H9 (cell line): ENCODE measurements at regions not wholly inside any gene's neighbourhood (a gene's known extent, or its start where the extent isn't known, plus 50 kb on each side); places are given as distances from the start of the nearest gene placed in this dataset.

Experiments
- DNase-seq: peaks from one replicate; pipeline ENCODE4 v3.0.0-alpha.2; 2017
- H2AFZ ChIP-seq: one replicate; pipeline ENCODE4 v1.6.1; 2013; ENCODE audit warnings: mild to moderate bottlenecking, low read length, control low read depth, moderate library complexity
- H2AK5ac ChIP-seq: 2 replicates; pipeline ENCODE4 v1.6.1; 2013; ENCODE audit warnings: low read length, control low read depth, mixed read lengths; ENCODE audit not compliant: insufficient read length
- H2BK120ac ChIP-seq: one replicate; pipeline ENCODE4 v1.6.1; 2013; ENCODE audit warnings: low read depth, mild to moderate bottlenecking, low read length, control low read depth, inconsistent platforms; ENCODE audit not compliant: poor library complexity, severe bottlenecking
- H2BK12ac ChIP-seq: 2 replicates; pipeline ENCODE4 v1.6.1; 2013; ENCODE audit warnings: low read length, control low read depth, mixed read lengths, low read depth; ENCODE audit not compliant: insufficient read length
- H2BK15ac ChIP-seq: 2 replicates; pipeline ENCODE4 v1.6.1; 2013; ENCODE audit warnings: low read depth, low read length, control low read depth
- H2BK20ac ChIP-seq: one replicate; pipeline ENCODE4 v1.6.1; 2013; ENCODE audit warnings: low read depth, mild to moderate bottlenecking, low read length, control low read depth, inconsistent platforms; ENCODE audit not compliant: poor library complexity, severe bottlenecking
- H2BK5ac ChIP-seq: 2 replicates; pipeline ENCODE4 v1.6.1; 2013; ENCODE audit warnings: low read length, control low read depth, mixed read lengths; ENCODE audit not compliant: insufficient read length
- H3K14ac ChIP-seq: 2 replicates; pipeline ENCODE4 v1.6.1; 2013; ENCODE audit warnings: low read length, control low read depth; ENCODE audit not compliant: insufficient read depth
- H3K18ac ChIP-seq: 2 replicates; pipeline ENCODE4 v1.6.1; 2013; ENCODE audit warnings: low read depth, mild to moderate bottlenecking, mixed read lengths, low read length, control low read depth; ENCODE audit not compliant: insufficient read length
- H3K23ac ChIP-seq: 2 replicates; pipeline ENCODE4 v1.6.1; 2013; ENCODE audit warnings: low read length, control low read depth, mixed read lengths, low read depth; ENCODE audit not compliant: insufficient read length
- H3K23me2 ChIP-seq: 2 replicates; pipeline ENCODE4 v1.6.1; 2013; ENCODE audit warnings: low read depth, mild to moderate bottlenecking, mixed read lengths, low read length, control low read depth; ENCODE audit not compliant: insufficient read length, poor library complexity, severe bottlenecking
- H3K27ac ChIP-seq: 2 replicates; pipeline ENCODE4 v1.5.1; 2013; ENCODE audit warnings: low read length, control low read depth, mixed read lengths, low read depth; ENCODE audit not compliant: insufficient read length
- H3K27me3 ChIP-seq: 2 replicates; pipeline ENCODE4 v1.6.1; 2013; ENCODE audit warnings: low read length, control low read depth, inconsistent platforms; ENCODE audit not compliant: insufficient read depth
- H3K4ac ChIP-seq: 2 replicates; pipeline ENCODE4 v1.6.1; 2013; ENCODE audit warnings: low read depth, mild to moderate bottlenecking, control low read depth, inconsistent platforms, low read length, moderate library complexity
- H3K4me1 ChIP-seq: 2 replicates; pipeline ENCODE4 v1.6.1; 2013; ENCODE audit warnings: low read length, control low read depth, inconsistent platforms; ENCODE audit not compliant: insufficient read depth
- H3K4me2 ChIP-seq: 2 replicates; pipeline ENCODE4 v1.6.1; 2013; ENCODE audit warnings: low read length, control low read depth, mixed read lengths; ENCODE audit not compliant: insufficient read length, insufficient read depth
- H3K56ac ChIP-seq: 2 replicates; pipeline ENCODE4 v1.6.1; 2013; ENCODE audit warnings: low read depth, mild to moderate bottlenecking, mixed read lengths, low read length, control low read depth; ENCODE audit not compliant: insufficient read length
- H3K79me1 ChIP-seq: 2 replicates; pipeline ENCODE4 v1.6.1; 2013; ENCODE audit warnings: low read depth, mild to moderate bottlenecking, moderate library complexity, low read length, control low read depth, inconsistent platforms; ENCODE audit not compliant: insufficient read depth, poor library complexity, severe bottlenecking
- H3K79me2 ChIP-seq: 2 replicates; pipeline ENCODE4 v1.6.1; 2013; ENCODE audit warnings: low read length, control low read depth, inconsistent platforms; ENCODE audit not compliant: insufficient read depth
- H3K9ac ChIP-seq: 2 replicates; pipeline ENCODE4 v1.6.1; 2013; ENCODE audit warnings: low read length, control low read depth, mixed read lengths; ENCODE audit not compliant: insufficient read length; ENCODE audit errors: extremely low read depth
- H3K9me3 ChIP-seq: one replicate; pipeline ENCODE4 v1.6.1; 2013; ENCODE audit warnings: low read depth, low read length, inconsistent platforms; ENCODE audit not compliant: control insufficient read depth
- H3T11ph ChIP-seq: one replicate; pipeline ENCODE4 v1.6.1; 2013; ENCODE audit warnings: mild to moderate bottlenecking, low read length, control low read depth, inconsistent platforms
- H4K20me1 ChIP-seq: one replicate; pipeline ENCODE4 v1.6.1; 2013; ENCODE audit not compliant: control insufficient read depth, insufficient read length, insufficient read depth
- H4K5ac ChIP-seq: 2 replicates; pipeline ENCODE4 v1.6.1; 2013; ENCODE audit warnings: low read depth, mild to moderate bottlenecking, mixed read lengths, low read length, control low read depth; ENCODE audit not compliant: insufficient read length
- H4K8ac ChIP-seq: replicated peaks from 2 replicates; pipeline ENCODE4 v1.6.1; 2013; ENCODE audit warnings: low read length, control low read depth, mixed read lengths, low read depth; ENCODE audit not compliant: insufficient read length
- H4K91ac ChIP-seq: 2 replicates; pipeline ENCODE4 v1.6.1; 2013; ENCODE audit warnings: low read depth, mild to moderate bottlenecking, moderate library complexity, mixed read lengths, low read length, control low read depth; ENCODE audit not compliant: insufficient read length
- H3K27ac Mint-ChIP-seq, 3 experiments: 2 replicates in 2 of 3; 3 replicates in 1 of 3; pipeline ENCODE4 v1.8.0; 2020 to 2021; ENCODE audit warnings: mixed read lengths in 3 of 3, mild to moderate bottlenecking in 1 of 3, moderate library complexity in 1 of 3
- H3K27me3 Mint-ChIP-seq: 2 replicates; pipeline ENCODE4 v1.8.0; 2021; ENCODE audit warnings: low read depth, mild to moderate bottlenecking, moderate library complexity, mixed read lengths
- H3K36me3 Mint-ChIP-seq, 3 experiments: 2 replicates in 2 of 3; 3 replicates in 1 of 3; pipeline ENCODE4 v1.8.0; 2020 to 2021; ENCODE audit warnings: low read depth in 3 of 3, mixed read lengths in 3 of 3; ENCODE audit not compliant: insufficient read depth in 1 of 3
- H3K4me1 Mint-ChIP-seq, 2 experiments: 2 replicates each; pipeline ENCODE4 v1.8.0; 2020; ENCODE audit warnings: mixed read lengths in 2 of 2
- H3K4me3 Mint-ChIP-seq, 2 experiments: 2 replicates in 1 of 2; 3 replicates in 1 of 2; pipeline ENCODE4 v1.8.0; 2020 to 2021; ENCODE audit warnings: mild to moderate bottlenecking in 2 of 2, mixed read lengths in 2 of 2, moderate library complexity in 1 of 2
- H3K9me3 Mint-ChIP-seq, 2 experiments: 2 replicates in 1 of 2; 3 replicates in 1 of 2; pipeline ENCODE4 v1.8.0; 2020; ENCODE audit warnings: mild to moderate bottlenecking in 2 of 2, mixed read lengths in 2 of 2, moderate library complexity in 1 of 2
- CTCF ChIP-seq: fragments of 200-600 bp; sonication (generic); conservative IDR thresholded peaks from 3 replicates; pipeline ENCODE4 v1.8.0; 2021; ENCODE audit warnings: antibody characterized with exemption, mild to moderate bottlenecking
- WGBS: extraction: QIAGEN DNeasy Blood & Tissue Kit; methylation state at CpG from one replicate; pipeline ENCODE4 v1.1.7; 2013; ENCODE audit warnings: missing lambda C conversion rate, low lambda C conversion rate, mixed read lengths; ENCODE audit not compliant: insufficient read length; ENCODE audit errors: extremely low coverage; 5-methylcytosine and 5-hydroxymethylcytosine counted together

- no peaks in the 10 kb centered on the region for H3K79me2 ChIP-seq
- H2BK12ac ChIP-seq, result no peak overlapping the region
- H2BK120ac ChIP-seq, result no peak overlapping the region
- H2BK20ac ChIP-seq, result no peak overlapping the region
- TF ChIP-seq CTCF, result no peak
- no peak overlapping the region for H3K9ac ChIP-seq
- Mint-ChIP-seq H3K27me3 (no peaks in the 10 kb centered on the region), H3K27ac (no peak overlapping the region), H3K4me1 (no peaks in the 10 kb centered on the region), H3K4me3 (no peak overlapping the region), H3K36me3 (peaks cover 2 to 18% (median 4%) of the 10 kb centered on the region in 3 experiments; a peak in 4 of 7 replicates), H3K9me3 (peaks cover 7 to 23% of the 10 kb centered on the region in 2 experiments; a peak in 4 of 5 replicates)
- H3T11ph ChIP-seq, result no peak overlapping the region
- H2AK5ac ChIP-seq, result no peak overlapping the region
- no CpG with 5 or more reads among the region's 1 CpG for WGBS
- H3K14ac ChIP-seq, result no peak overlapping the region
- H2BK15ac ChIP-seq, result no peak overlapping the region
- no peak overlapping the region for H3K18ac ChIP-seq
- no peak overlapping the region for H3K4me2 ChIP-seq
- H2AFZ ChIP-seq, result no peak overlapping the region
- no peak overlapping the region for H4K5ac ChIP-seq
- H2BK5ac ChIP-seq, result no peak overlapping the region
- H3K4me1 ChIP-seq, result no peaks in the 10 kb centered on the region
- H4K8ac ChIP-seq, result no peak overlapping the region
- no peaks in the 10 kb centered on the region for H3K27me3 ChIP-seq
- H3K9me3 ChIP-seq, result no peaks in the 10 kb centered on the region
- no peak overlapping the region for H3K56ac ChIP-seq
- no peaks in the 10 kb centered on the region for H4K20me1 ChIP-seq
- no peak overlapping the region for H3K4ac ChIP-seq
- H3K27ac ChIP-seq, result no peak overlapping the region
- H3K23ac ChIP-seq, result no peak overlapping the region
- H3K79me1 ChIP-seq, result no peaks in the 10 kb centered on the region
- no peak for DNase-seq
- no peak overlapping the region for H4K91ac ChIP-seq
- no peaks in the 10 kb centered on the region for H3K23me2 ChIP-seq
Measured at GRCh38 chr6:96330884-96331283, 190.7 kb upstream of the UFL1 start.
